Cardiac muscle cell (in vitro differentiated cells and primary cell): ENCODE measurements at regions not wholly inside any gene's neighbourhood (a gene's known extent, or its start where the extent isn't known, plus 50 kb on each side); places are given as distances from the start of the nearest gene placed in this dataset.

Experiments
- DNase-seq, 2 donors: peaks; one replicate each; pipeline versions ENCODE4 v3.0.0 to v3.0.0-alpha.2; 2010 to 2017; ENCODE audit warnings: low read depth in 1 of 2, low spot score in 1 of 2
- H3K27ac ChIP-seq: fragments of 200-600 bp; sonication (generic); 2 replicates; pipeline ENCODE4 v1.5.1; 2016
- H3K27me3 ChIP-seq: fragments of 200-600 bp; sonication (generic); 2 replicates; pipeline ENCODE4 v1.6.0; 2016; ENCODE audit warnings: control low read depth
- H3K36me3 ChIP-seq: fragments of 200-600 bp; sonication (generic); 2 replicates; pipeline ENCODE4 v1.5.1; 2016; ENCODE audit warnings: control low read depth
- H3K4me1 ChIP-seq: fragments of 200-600 bp; sonication (generic); 2 replicates; pipeline ENCODE4 v1.8.1; 2017; ENCODE audit warnings: low read depth, mild to moderate bottlenecking, mixed run types
- H3K4me3 ChIP-seq: fragments of 200-600 bp; sonication (generic); 2 replicates; pipeline ENCODE4 v1.5.1; 2016; ENCODE audit warnings: mild to moderate bottlenecking
- H3K9me3 ChIP-seq: fragments of 200-600 bp; sonication (generic); 2 replicates; pipeline ENCODE4 v1.5.1; 2017; ENCODE audit warnings: low read depth, mild to moderate bottlenecking, control low read depth
- CTCF ChIP-seq: IDR thresholded peaks from 2 replicates; pipeline ENCODE4 v1.5.1; 2012; ENCODE audit warnings: low read depth, mild to moderate bottlenecking, low read length

DNA sequence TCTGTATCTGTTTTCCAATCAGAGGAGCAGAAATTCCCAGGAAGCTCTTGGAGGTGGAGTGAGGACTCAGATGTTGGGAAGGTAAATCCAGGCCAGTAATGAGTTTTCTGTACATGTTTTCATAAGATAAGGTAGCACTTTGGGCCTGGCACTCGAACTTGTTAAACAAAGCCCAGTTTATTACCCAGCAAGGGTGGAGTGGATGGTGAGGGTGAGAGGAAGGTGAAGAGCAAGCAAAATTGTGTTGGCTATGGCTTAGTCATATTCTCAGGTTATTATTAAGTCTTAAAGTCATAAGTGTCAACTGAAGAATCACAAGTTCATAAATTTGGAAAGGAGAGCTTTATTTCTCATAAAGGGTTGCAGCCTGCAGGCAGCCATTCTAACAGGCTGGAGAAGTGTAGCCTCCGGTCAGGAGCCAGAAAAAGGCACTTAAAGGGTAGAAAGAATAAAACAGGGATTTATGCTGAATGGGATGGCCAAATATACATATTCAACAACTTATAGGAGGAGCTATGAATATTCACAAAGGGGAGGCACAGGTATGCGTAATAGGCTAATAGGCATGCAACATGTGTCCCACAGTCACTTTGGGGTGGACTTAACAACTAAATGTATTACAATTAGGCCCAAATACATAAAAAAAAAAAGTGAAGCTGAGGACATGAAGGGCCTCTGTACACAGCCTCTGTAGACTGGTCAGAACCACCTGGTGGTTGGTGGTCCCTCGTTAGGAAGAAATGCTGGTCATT, 523.9 kb downstream of the LMO4 start:
- DNase-seq, result no peak
- Histone ChIP-seq H3K9me3 (no peaks in the 10 kb centered on the region), H3K4me1 (no peaks in the 10 kb centered on the region), H3K27ac (no peak overlapping the region), H3K27me3 (no peaks in the 10 kb centered on the region), H3K4me3 (no peak overlapping the region), H3K36me3 (no peaks in the 10 kb centered on the region)
- no peak for TF ChIP-seq CTCF

DNA sequence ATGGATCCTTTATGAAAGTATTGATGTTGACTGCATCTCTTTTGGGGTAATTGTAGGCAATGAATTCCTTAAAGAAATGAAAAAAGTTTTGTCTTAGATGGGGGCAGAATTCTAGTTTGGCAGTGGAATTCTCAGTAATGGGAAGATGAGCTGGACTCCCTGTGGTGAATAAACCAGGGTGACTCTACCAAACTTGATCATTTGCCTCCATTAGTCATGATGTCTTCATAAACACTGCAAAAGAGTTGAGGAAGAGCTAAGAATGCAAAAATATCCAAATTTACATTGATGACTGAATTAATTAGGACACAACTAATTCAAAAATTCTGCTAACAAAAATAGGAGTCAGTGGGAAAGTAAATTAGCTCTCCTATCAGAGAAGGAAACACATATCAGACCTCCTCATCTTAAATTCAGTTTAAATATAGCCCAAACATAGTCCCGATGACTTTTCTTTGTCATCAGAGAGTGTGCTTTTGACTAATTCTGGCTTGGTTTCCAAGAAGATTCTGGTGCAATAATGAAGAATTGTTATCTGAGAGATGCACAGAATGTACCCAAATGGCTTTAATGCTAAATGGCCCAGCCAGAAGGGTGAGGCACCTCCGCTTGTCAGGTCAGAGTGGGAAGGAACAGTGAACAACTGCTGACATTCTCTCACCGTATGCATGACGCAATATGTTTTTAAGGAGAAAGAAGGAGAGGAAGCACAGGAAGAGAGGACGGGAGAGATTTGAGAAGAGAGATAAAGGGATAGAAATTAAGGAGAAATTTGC, 525.1 kb downstream of the LMO4 start:
- no peaks in the 10 kb centered on the region for H3K9me3 ChIP-seq
- no peak overlapping the region for H3K4me3 ChIP-seq
- no peak for TF ChIP-seq CTCF
- no peaks in the 10 kb centered on the region for H3K36me3 ChIP-seq
- DNase-seq, result peak in 1 of 2 donors; percentile 71
- H3K27ac ChIP-seq, result no peak overlapping the region
- no peaks in the 10 kb centered on the region for H3K4me1 ChIP-seq
- no peaks in the 10 kb centered on the region for H3K27me3 ChIP-seq

GRCh38 chr1:87863317-87863716, 534.6 kb downstream of the LMO4 start:
- H3K27me3 ChIP-seq, result no peaks in the 10 kb centered on the region
- no peak for DNase-seq
- no peak for TF ChIP-seq CTCF
- H3K36me3 ChIP-seq, result no peaks in the 10 kb centered on the region
- no peaks in the 10 kb centered on the region for H3K9me3 ChIP-seq
- no peak overlapping the region for H3K4me3 ChIP-seq
- no peak overlapping the region for H3K27ac ChIP-seq
- H3K4me1 ChIP-seq, result no peaks in the 10 kb centered on the region

- H3K27me3 ChIP-seq, result no peaks in the 10 kb centered on the region
- H3K4me3 ChIP-seq, result no peak overlapping the region
- DNase-seq, result no peak
- no peak overlapping the region for H3K27ac ChIP-seq
- H3K4me1 ChIP-seq, result no peaks in the 10 kb centered on the region
- no peaks in the 10 kb centered on the region for H3K9me3 ChIP-seq
- no peaks in the 10 kb centered on the region for H3K36me3 ChIP-seq
- TF ChIP-seq CTCF, result no peak
These were observed 536.0 kb downstream of the LMO4 start for GRCh38 chr1:87864676-87865075.

GRCh38 chr1:87866416-87866815, 537.7 kb downstream of the LMO4 start:
- no peak for TF ChIP-seq CTCF
- H3K4me3 ChIP-seq, result no peak overlapping the region
- H3K36me3 ChIP-seq, result no peaks in the 10 kb centered on the region
- H3K27me3 ChIP-seq, result no peaks in the 10 kb centered on the region
- H3K4me1 ChIP-seq, result no peaks in the 10 kb centered on the region
- no peak overlapping the region for H3K27ac ChIP-seq
- no peaks in the 10 kb centered on the region for H3K9me3 ChIP-seq
- DNase-seq, result no peak
